Amniotic epithelial cell (primary cell): ENCODE measurements at regions not wholly inside any gene's neighbourhood (a gene's known extent, or its start where the extent isn't known, plus 50 kb on each side); places are given as distances from the start of the nearest gene placed in this dataset.
"Not testable (repeated sequence)": the region's sequence is repeated elsewhere in the genome, so short reads cannot be mapped to it uniquely, and the experiment has no call there.

Experiments
- DNase-seq: peaks from one replicate; pipeline ENCODE4 v3.0.0-alpha.2; 2010; ENCODE audit warnings: low read depth

DNA sequence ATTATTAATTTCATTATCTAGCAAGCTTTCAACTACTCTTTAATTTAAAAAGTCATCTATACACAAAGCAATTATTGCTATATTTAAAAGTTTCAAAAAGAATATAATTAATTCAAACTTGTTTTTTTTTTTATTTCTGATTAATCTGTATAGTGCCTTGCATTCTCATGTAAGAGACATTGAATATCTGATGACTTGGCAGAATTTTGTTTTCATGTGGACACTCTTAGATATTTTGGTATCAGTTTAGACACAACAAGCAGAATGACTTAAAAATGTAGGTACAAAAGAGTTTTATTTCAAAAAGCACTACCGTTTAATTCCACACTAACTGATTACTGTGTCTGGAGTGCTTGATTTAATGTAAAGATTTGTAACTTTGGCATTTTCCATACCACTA is 1129.6 kb downstream of the PDHA2 start:
- DNase-seq = no peak

DNA sequence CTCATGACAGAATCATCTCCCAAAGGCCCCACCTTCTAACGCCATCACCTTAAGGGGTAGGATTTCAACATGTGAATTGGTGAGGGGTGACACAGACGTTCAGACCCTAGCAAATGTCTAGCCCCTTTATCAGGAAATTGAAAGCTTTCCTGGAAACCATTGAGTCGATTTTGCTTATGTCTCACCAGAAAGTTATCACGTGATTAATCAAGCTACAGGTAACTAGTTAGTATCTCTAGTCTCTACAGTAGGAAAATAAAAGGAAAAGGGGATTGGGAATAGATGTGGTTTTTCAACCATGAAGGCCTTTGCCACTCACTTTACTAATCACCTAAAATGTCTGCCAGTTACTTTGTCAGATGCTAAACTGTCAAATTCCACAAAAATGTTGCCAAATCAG is 1133.0 kb downstream of the PDHA2 start:
- DNase-seq = no peak

DNA sequence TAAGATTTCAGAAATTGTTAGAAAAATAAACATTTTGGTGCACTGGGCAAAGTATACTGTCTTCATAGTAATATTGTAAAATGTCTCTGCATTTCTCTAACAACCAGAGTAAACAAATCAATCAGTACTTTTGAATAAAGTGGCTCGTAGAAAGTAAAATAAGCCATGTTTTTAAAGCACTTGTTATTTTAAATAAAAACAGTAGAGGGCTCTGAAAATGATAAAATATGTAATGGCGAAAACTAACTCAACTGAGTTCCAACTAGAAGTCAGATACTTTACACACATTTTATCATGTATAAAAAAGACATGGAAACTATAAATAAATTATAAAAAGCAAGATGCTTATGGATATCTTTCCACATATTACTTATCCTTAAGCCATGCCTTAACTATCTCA is 1134.4 kb downstream of the PDHA2 start:
- DNase-seq = no peak

DNA sequence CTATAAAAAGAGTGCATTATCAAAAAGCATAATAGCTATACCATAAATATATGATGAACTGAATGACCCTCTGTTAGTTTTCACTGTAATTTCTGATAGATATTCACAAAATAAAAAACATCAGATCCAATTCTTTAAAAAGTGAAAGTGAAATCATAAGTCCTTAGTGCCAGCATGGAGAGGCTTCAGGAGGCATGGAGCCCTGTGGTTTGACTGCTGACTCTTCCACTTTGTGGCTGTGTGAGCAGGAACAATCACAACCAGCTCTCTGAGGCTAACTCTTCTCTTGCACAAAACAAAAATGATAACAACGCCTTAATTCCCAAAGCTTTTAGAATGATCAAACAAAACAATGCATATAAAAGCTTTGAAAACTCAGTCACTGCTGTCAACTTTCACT is 1143.9 kb downstream of the PDHA2 start:
- peak; percentile 0 for DNase-seq

DNA sequence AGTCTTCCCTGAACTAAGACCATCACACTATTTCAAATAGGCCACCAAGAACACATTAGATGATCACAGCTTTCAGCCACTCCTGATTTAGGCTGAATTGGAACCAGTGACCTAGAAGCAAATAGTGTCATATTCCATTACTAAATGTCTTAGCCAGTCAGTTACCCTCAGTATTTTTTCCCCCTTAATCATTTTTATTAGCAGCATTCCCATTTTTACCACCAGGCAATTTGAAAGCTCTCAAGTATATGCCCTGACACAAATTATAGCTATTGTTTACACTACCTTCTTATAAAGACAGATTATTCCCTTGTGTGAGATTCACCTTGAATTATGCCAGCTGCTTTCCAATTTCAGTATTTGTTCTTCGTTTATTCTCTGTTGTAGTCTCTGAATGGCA is 1146.9 kb downstream of the PDHA2 start:
- no peak for DNase-seq

DNA sequence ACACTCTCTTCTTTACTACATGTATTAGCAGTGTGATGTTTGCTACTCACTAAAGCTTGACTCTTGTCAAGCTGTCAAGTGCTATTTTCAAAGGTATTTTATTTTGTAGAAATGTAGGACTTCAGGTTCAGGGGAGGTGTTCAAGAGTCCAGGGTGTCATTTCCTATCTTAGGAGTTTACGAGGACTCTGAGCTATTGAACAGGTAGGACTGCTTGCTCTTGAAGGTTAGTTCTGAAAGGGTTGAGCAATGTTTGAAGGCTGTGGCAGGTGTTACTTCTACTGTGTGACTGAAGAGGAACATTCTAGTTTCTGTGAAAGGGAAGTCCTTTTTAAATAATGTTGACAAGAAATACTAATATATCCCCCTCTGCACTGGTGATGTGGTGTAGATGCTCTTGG is 1151.2 kb downstream of the PDHA2 start:
- DNase-seq = no peak

DNA sequence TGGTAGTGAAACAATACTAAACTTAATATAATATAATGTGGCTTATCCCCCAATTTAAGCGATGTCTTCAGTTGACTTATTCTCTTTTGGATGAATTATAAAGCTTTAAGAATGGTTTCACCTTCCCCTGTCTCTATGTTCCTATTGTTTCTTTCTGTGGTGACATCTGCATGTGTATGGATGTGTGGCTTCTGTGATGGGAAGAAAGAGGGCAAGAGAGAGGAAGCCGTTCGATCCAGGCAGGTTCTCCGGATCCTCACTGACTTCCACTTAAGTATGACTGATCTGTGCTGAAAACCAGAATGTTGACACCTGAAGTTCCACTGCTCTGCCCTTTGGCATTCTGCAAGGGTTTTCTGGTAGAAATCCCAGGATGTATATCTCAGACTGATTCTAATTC is 1150.8 kb downstream of the STPG2 start:
- DNase-seq = no peak

DNA sequence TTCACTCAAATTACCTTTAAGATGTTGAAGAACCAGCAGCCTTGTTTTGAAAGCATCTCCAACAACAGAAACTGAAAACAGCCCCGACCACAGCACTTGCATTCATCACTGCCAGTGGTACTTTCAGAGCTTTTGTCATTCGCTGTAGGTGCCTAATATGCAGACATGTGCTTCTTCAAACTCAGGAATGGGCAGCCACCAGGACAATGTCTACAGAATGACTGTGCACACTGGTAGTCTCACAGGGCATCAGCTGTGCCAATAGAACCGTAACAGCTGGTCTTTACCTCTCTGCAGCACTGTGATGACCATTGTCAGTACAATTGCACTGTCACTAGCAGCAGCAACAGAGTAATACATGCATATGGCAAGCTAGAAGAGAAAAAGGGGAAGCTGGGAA is 1149.7 kb downstream of the STPG2 start:
- no peak for DNase-seq

DNA sequence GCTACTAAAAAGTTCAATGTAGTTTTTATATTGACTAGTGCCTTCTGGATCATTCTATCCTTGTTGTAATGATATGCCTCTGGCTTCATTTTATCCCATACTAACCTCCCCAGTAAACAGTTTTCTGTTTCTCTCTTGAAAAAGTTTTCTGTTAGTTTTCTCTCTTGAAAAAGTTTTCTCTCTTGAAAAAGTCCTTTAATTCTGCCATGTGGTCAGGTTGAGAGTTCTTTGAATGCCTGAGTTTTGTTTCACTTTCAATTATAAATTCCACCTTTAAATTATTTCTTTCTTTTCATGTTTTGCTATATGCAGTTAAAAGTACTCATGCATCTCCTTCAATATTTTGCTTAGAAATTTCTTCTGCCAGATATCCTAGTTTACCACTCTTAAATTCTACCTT is 1139.6 kb downstream of the STPG2 start:
- DNase-seq = no peak

DNA sequence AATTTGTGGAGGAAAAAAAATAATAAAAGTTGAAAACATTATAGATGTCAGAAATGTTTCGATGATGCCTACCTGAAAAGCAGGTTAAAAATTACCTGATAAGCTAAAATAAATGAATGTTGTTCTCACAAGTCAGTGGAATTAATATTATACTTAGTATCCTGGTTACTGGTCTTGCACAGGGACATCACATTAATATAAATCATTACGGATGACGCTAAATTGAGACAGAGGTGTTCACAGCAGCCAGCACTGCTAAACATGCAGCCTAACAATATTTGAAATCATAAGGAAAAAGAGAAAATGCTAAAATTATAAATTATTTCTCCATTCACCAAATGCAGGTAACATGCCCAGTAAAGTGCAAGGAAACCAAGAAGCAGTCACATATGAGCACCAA is 1130.0 kb downstream of the STPG2 start:
- no peak for DNase-seq

DNA sequence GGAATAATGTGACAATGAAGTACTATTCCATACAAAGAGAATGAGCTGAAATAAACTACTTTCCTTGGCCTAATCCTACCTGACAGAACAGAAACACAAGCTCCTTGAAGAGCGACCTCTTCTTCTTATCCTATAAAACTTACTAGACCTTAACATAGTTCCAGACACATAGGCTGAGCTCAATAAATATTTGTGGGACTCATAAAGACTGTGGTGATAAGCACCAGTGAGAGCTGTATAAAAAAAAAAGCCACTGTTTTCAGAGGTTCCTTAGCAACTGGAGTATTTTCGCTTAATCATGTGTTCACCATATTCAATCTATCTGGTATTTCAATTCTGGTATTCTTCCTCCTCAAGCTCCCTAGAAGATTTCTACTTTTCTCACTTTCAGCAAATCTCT is 1129.6 kb downstream of the STPG2 start:
- no peak for DNase-seq

DNA sequence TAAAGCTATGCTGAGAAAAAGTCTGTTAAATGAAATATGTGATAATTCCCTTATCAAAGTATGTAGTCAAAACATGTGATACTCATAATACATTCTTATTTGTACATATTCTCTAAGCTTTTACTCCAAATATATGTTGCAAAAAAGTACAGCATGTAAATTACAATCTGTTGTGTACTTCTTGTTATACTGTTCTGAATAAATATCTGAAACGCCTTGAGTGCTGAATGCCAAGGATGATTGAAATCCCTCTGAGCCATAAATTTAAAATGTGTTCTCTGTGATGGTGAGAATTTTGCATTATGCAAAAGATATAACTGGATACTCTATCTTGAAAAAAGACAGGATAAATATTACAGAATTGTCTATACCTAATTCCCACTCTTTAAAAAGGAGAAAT is 1128.0 kb downstream of the STPG2 start:
- no peak for DNase-seq

DNA sequence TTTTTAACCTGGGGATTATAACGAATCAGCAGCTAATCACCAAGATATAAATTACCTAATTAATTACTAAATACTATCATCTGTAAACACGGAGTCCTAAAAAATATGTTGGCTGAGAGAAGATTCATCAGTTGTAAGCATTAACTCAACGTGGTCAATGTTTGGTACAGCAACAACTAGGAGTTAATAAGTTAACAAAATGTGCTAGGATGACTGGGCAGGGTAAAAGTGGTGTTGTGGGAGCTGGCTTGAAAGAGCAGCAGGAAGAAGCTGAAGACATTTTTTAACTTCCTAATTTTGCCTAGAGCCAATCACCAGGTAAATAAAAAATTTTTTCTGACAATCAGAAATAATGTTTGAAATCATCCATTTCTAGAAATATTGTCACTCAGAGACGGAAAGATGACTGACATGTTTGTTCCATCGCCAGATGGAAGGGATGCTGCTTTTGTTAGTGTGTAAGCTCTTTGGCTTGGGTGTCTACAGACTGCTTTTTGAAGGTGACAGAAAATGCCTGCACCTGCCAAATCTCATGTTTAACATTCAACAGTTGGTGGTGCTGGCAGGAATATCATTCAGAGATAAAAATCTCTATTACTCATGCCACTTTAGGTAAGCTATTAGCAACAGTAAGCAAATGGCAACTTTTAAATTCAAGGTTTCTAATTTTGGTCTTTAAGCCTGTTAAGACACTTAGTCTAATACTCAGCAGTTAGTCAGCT is 1126.9 kb downstream of the STPG2 start:
- DNase-seq = no peak

DNA sequence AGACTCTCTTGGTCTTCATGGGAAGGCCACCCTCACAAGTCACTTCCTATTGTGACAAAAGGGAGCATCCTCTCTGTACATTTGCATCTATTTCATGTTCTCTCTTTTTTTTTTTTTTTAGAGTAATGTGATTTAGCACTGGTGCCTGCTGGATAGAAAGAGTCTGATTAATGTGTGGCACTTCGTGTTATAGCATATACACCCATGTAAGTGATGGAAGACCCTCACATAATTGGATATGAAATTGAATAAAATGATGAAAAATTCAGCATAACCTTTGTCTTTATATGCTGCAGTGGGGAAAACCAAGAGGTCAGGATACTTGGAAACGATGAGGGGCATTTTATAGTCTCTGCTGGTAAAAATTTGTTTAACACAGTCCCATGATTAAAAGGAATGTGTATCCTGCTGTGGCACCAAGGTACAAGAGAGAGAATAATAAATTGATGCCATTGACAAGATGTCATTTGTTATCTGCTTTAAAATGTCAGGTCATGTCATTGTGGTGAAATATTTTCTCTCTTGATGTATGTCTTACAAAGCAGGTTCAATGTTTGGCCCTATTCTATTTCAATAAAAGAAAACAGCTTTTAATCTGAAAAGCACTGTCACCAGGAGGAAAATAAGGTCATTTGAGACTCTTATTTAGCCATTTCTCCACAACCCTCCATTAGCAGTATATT is 1115.4 kb downstream of the STPG2 start:
- DNase-seq = no peak

DNA sequence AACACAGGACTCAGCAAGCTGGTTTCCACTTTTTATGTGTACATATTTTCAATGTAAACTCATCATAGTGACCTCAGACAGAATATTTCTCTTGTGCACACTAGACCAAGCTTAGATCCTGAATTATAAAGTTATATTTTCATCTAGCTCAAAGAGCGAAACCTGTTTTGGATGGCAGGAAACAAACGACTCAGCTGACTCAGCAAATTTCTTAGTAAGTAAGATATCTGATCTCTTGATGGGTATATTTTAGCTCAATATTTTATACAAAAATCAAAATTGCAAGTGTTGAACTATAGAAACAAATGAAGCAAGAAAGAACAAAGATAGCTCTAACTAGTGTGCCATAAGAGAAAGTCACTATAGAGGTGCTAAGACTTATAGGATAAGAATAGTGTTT is 1114.5 kb downstream of the STPG2 start:
- no peak for DNase-seq

DNA sequence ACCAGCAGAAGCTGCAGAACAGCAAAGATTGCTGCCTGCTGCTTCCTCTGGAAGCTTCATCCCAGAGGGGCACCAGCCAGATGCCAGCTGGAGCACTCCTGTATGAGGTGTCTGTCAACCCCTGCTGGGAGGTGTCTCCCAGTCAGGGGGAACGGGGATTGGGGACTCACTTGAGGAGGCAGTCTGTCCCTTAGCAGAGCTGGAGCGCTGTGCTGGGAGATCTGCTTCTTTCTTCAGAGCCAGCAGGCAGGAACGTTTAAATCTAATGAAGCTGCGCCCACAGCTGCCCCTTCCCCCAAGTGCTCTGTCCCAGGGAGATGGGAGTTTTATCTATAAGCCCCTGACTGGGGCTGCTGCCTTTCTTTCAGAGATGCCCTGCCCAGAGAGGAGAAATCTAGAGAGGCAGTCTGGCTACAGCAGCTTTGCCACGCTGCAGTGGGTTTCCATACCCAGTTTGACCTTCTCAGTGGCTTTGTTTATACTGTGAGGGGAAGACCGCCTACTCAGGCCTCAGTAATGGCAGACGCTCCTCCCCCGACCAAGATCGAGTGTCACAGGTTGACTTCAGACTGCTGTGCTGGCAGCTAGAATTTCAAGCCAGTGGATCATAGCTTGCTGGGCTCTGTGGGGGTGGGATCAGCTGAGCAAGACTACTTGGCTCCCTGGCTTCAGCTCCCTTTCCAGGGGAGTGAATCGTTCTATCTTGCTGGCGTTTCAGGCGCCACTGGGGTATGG is 1105.7 kb downstream of the STPG2 start:
- DNase-seq = not testable (repeated sequence)

DNA sequence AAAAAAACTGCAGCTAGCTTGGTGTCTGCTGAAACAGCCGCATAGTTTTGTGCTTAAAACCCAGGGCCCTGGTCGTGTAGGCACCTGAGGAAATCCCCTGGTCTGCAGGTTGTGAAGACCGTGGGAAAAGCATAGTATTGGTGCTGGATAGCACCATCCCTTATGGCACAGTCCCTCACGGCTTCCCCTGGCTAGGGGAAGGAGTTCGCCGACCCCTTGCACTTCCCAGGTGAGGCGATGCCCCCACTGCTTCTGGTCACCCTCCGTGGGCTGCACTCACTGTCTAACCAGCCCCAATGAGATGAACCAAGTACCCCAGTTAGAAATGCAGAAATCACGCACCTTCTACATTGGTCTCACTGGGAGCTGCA is 1105.1 kb downstream of the STPG2 start:
- DNase-seq = no peak

DNA sequence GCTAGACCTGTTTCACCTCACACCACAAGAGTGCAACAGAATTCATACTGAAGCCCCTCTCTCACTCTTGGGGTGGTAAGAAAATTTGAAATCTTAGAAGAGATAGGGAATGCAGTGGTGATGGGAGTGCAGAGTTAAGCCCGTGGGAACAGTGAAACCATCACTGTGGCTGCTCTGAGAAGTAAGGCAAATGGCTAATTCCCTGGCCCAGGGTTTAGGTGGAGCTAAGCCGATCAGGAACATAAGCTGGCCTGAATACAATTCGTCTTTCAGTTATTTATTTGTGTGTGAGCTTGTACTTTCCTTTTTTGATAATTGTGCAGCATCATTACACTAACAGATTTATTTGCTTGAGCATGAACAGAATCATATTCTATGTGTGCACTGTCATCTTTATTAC is 1070.6 kb downstream of the STPG2 start:
- DNase-seq = no peak

DNA sequence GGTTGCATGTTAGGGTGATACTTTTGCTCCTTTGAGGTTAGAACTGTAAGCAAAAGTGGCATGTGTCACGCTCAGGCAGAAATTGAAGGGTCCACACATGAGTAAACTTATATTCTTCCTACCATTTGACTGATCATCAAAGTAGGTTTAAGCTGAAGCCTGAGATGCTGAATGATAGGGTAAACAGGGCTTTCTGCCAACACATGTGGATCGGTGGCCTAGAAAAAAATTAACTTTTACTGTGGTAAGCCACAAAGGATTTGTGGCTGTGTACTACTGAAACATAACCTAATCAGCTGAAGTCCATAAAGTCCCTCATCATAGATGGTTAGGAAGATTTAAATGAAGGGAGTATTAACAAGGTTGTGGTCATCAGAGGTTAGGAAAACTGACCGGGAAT is 1070.1 kb downstream of the STPG2 start:
- peak; percentile 2 for DNase-seq

DNA sequence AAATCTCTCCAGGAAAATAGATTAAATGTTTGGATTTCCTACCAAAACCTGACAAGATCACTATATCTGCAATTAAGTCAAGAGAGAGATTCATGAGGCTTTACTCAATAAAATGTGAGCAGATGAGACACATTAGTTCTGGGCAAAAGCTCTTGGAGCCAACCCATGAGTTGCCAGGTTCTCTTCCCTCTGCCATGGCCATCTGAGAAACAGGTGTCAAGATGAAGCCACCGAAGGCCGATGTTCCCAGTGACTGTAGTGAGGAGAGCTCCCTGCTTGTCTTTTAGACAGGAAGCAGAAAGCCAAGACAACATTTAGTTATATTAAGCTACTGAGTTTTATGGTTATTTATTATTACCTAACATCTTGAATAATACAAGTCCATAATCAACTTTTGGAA is 1068.7 kb downstream of the STPG2 start:
- DNase-seq = no peak

DNA sequence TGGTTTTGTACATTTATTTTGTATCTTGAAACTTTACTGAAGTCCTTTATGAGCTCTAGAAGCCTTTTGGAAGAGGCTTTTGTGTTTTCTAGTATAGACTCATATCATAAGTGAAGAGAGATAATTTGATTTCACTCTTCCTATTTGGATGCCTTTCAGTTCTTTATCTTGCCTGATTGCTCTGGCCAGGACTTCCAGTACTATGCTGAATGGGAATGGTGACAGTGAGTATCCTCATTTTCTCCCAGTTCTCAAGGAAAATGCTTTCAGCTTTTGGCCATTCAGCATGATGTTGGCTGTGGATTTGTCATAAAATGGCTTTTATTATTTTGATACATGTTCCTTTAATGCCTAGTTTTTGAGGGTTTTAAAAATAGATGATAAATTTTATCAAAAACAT is 1061.3 kb downstream of the STPG2 start:
- DNase-seq = no peak

DNA sequence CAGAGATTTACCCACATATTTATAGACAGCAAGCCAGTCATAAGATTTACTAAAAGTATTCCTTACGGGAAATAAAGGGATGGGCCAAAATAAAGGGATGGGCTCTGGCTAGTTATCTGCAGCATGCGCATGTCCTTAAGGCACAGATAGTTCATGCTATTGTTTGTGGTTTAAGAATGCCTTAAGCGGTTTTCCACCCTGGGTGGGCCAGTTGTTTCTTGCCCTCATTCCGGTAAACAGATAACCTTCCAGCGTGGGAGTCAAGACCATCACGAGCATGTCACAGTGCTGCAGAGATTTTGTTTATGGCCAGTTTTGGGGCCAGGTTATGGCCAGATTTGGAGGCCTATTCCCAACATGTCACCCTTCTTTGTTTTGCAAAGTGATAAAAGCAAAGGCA is 1046.2 kb downstream of the STPG2 start:
- DNase-seq = not testable (repeated sequence)

DNA sequence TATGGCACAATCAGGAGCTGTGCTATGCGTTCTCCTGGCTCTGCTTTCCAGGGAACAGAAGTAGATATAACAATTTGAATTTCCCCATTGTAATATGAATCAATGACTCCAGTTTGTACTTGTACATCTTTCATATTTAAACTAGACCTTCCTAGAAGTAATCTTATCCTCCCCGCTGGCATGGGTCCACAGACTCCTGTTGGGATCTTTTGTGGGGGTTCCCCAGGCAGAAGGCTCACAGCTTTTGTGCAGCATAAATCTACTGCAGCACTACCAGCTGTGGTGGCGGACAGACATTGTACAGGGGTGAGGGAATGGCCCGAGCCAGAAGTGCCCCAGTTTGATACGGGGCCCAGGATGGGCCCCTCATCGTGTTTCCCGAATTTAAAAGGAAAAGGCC is 1042.1 kb downstream of the STPG2 start:
- not testable (repeated sequence) for DNase-seq
